IMR-90 (cell line): ENCODE measurements at regions not wholly inside any gene's neighbourhood (a gene's known extent, or its start where the extent isn't known, plus 50 kb on each side); places are given as distances from the start of the nearest gene placed in this dataset.
"Not testable (repeated sequence)": the region's sequence is repeated elsewhere in the genome, so short reads cannot be mapped to it uniquely, and the experiment has no call there.

Experiments used
- CTCF ChIP-seq: conservative IDR thresholded peaks from 2 replicates; pipeline ENCODE4 v1.5.1; 2012; ENCODE audit warnings: mild to moderate bottlenecking, low read depth, low read length, improper control_type of control experiment
- FOS ChIP-seq: fragments of 150-350 bp; IDR thresholded peaks from 2 replicates; pipeline ENCODE4 v1.6.1; 2016; ENCODE audit warnings: low read depth, low read length
- MAFK ChIP-seq: IDR thresholded peaks from 2 replicates; pipeline ENCODE4 v1.6.1; 2012; ENCODE audit warnings: low read depth, low read length, improper control_type of control experiment
- POLR2A ChIP-seq: IDR thresholded peaks from 2 replicates; pipeline ENCODE4 v1.6.1; 2012; ENCODE audit warnings: mild to moderate bottlenecking, low read depth, low read length
- RAD21 ChIP-seq: IDR thresholded peaks from 2 replicates; pipeline ENCODE4 v1.6.1; 2012; ENCODE audit warnings: low read length, improper control_type of control experiment
- RCOR1 ChIP-seq: IDR thresholded peaks from 2 replicates; pipeline ENCODE4 v1.6.1; 2012; ENCODE audit warnings: mild to moderate bottlenecking, low read length, improper control_type of control experiment; ENCODE audit not compliant: insufficient replicate concordance
- SMC3 ChIP-seq: fragments of 150-350 bp; IDR thresholded peaks from 2 replicates; pipeline ENCODE4 v1.6.1; 2016; ENCODE audit warnings: low read depth, mild to moderate bottlenecking, antibody characterized with exemption, low read length, moderate library complexity

GRCh38 chr3:191615511-191615910, 154.5 kb downstream of the PYDC2 start:
- TF ChIP-seq CTCF, POLR2A, SMC3, MAFK, RAD21, FOS, RCOR1: not testable (repeated sequence)
